Keratinocyte (primary cell): ENCODE measurements at regions not wholly inside any gene's neighbourhood (a gene's known extent, or its start where the extent isn't known, plus 50 kb on each side); places are given as distances from the start of the nearest gene placed in this dataset.

Source experiments
- DNase-seq: peaks from one replicate; pipeline ENCODE4 v3.0.0-alpha.2; 2011; ENCODE audit warnings: low read depth, missing footprints, low spot score
- FAIRE-seq: peaks from 2 replicates; lab custom pipeline; 2011; peaks lifted over from hg19 to GRCh38; lab: Jason Lieb, UNC
- H2AFZ ChIP-seq: 2 replicates; pipeline ENCODE4 v1.6.0; 2012; ENCODE audit warnings: low read length, control low read depth, inconsistent platforms; ENCODE audit not compliant: control insufficient read depth
- H3K27ac ChIP-seq: 2 replicates; pipeline ENCODE4 v1.5.1; 2011; ENCODE audit warnings: low read length; ENCODE audit not compliant: control insufficient read depth, insufficient read depth
- H3K27me3 ChIP-seq: 3 replicates; pipeline ENCODE4 v1.6.0; 2011; ENCODE audit warnings: low read length; ENCODE audit not compliant: control insufficient read depth, insufficient read depth; ENCODE audit errors: extremely low read depth
- H3K36me3 ChIP-seq, 2 experiments: 2 replicates in 1 of 2; 3 replicates in 1 of 2; pipeline ENCODE4 v1.5.1; 2011; ENCODE audit warnings: low read length in 2 of 2, mild to moderate bottlenecking in 1 of 2; ENCODE audit not compliant: control insufficient read depth in 2 of 2, insufficient read depth in 2 of 2; ENCODE audit errors: extremely low read depth in 1 of 2
- H3K4me1 ChIP-seq: 3 replicates; pipeline ENCODE4 v1.5.1; 2011; ENCODE audit warnings: low read length; ENCODE audit not compliant: control insufficient read depth, insufficient read depth; ENCODE audit errors: extremely low read depth
- H3K4me2 ChIP-seq: 3 replicates; pipeline ENCODE4 v1.6.0; 2011; ENCODE audit warnings: low read depth, low read length; ENCODE audit not compliant: control insufficient read depth, insufficient read depth; ENCODE audit errors: extremely low read depth
- H3K4me3 ChIP-seq, 3 experiments: fragments of 200-600 bp in 1 of 3; sonication (generic) in 1 of 3; 2 replicates in 2 of 3; 3 replicates in 1 of 3; pipeline ENCODE4 v1.5.1; 2011 to 2016; ENCODE audit warnings: low read length in 3 of 3, mild to moderate bottlenecking in 3 of 3, control low read depth in 2 of 3, inconsistent platforms in 1 of 3, low read depth in 1 of 3, mixed read lengths in 1 of 3, mixed run types in 1 of 3, moderate library complexity in 1 of 3; ENCODE audit not compliant: control insufficient read depth in 2 of 3, insufficient read depth in 2 of 3; ENCODE audit errors: extremely low read depth in 1 of 3
- H3K79me2 ChIP-seq: 2 replicates; pipeline ENCODE4 v1.6.0; 2012; ENCODE audit warnings: low read length; ENCODE audit not compliant: control insufficient read depth, insufficient read depth
- H3K9ac ChIP-seq: 3 replicates; pipeline ENCODE4 v1.6.0; 2011; ENCODE audit warnings: low read length; ENCODE audit not compliant: control insufficient read depth, insufficient read depth; ENCODE audit errors: extremely low read depth
- H3K9me1 ChIP-seq: 3 replicates; pipeline ENCODE4 v1.6.0; 2011; ENCODE audit warnings: low read length; ENCODE audit not compliant: control insufficient read depth, insufficient read depth; ENCODE audit errors: extremely low read depth
- H3K9me3 ChIP-seq: 2 replicates; pipeline ENCODE4 v1.5.1; 2012; ENCODE audit warnings: low read depth, low read length; ENCODE audit not compliant: control insufficient read depth
- H4K20me1 ChIP-seq: 3 replicates; pipeline ENCODE4 v1.6.0; 2011; ENCODE audit warnings: low read length; ENCODE audit not compliant: control insufficient read depth, insufficient read depth; ENCODE audit errors: extremely low read depth
- CTCF ChIP-seq, 3 experiments: IDR thresholded peaks in 1 of 3; conservative IDR thresholded peaks in 1 of 3; optimal IDR thresholded peaks in 1 of 3; 2 replicates in 2 of 3; 3 replicates in 1 of 3; pipeline versions ENCODE3 to v1.5.1; 2011; ENCODE audit warnings: low read length in 3 of 3, mild to moderate bottlenecking in 3 of 3, moderate library complexity in 2 of 3, control low read depth in 1 of 3, inconsistent platforms in 1 of 3; ENCODE audit not compliant: insufficient read depth in 2 of 3; ENCODE audit errors: extremely low read depth in 1 of 3
- EZH2 ChIP-seq: IDR thresholded peaks from one replicate; pipeline ENCODE4 v1.6.1; 2012; ENCODE audit warnings: inconsistent platforms, mild to moderate bottlenecking, low read length, moderate library complexity
- dilution Hi-C: fragments of 300-500 bp; cut with MboI; formaldehyde crosslinking; loops from one replicate; pipeline ENCODE4 v1.7.0; 2020; ENCODE audit warnings: low sequenced_read_pairs; ENCODE audit not compliant: extremely low pct_ligation_motif_present

GRCh38 chr13:81987159-81987558 lies 1646.2 kb upstream of the SPRY2 start:
- Histone ChIP-seq H3K4me2 (no peak overlapping the region), H3K9ac (no peak overlapping the region), H3K79me2 (no peaks in the 10 kb centered on the region), H3K4me3 (no peak overlapping the region), H3K27me3 (no peaks in the 10 kb centered on the region), H3K27ac (no peak overlapping the region), H4K20me1 (no peaks in the 10 kb centered on the region), H3K4me1 (no peaks in the 10 kb centered on the region), H3K9me1 (no peaks in the 10 kb centered on the region), H3K36me3 (no peaks in the 10 kb centered on the region), H3K9me3 (no peaks in the 10 kb centered on the region), H2AFZ (no peak overlapping the region)
- no peak for DNase-seq
- FAIRE-seq, result no peak
- TF ChIP-seq CTCF (optimal IDR thresholded peaks at IDR 0.05 in 1 of 3, IDR thresholded peaks at IDR 0.05 in 1 of 3, conservative IDR thresholded peaks at IDR 0.05 in 1 of 3; ENCODE audit: extremely low read depth in 1 of 3, insufficient read depth in 2 of 3, low read length in 3 of 3) (no peak), EZH2 (no peak)
- dilution Hi-C loops, result no loop called here

DNA sequence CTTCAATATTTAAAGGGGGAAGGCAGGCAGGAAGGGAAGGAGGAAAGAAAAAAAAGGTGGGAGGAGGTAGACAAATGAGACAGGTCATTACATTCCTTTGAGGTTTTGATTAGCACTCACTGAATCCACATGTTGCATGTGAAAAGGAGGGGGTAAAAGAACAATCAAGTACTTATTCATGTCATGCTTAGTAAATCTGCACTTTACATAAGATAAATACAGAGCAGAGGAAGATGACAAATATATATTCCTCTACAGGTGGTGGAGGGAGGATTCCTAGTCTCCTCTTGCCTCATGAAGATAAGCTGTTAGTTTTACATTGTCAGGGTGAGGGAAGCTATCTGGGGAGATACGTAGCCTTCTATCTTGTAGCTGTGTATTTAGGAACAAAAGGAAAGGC lies 1645.4 kb upstream of the SPRY2 start:
- no peaks in the 10 kb centered on the region for H3K9me3 ChIP-seq
- H3K4me1 ChIP-seq, result no peaks in the 10 kb centered on the region
- no peaks in the 10 kb centered on the region for H3K27me3 ChIP-seq
- H3K4me2 ChIP-seq, result no peak overlapping the region
- dilution Hi-C loops, result no loop called here
- no peaks in the 10 kb centered on the region for H3K79me2 ChIP-seq
- no peak overlapping the region for H2AFZ ChIP-seq
- no peak overlapping the region for H3K9ac ChIP-seq
- TF ChIP-seq EZH2 (no peak), CTCF (optimal IDR thresholded peaks at IDR 0.05 in 1 of 3, IDR thresholded peaks at IDR 0.05 in 1 of 3, conservative IDR thresholded peaks at IDR 0.05 in 1 of 3; ENCODE audit: extremely low read depth in 1 of 3, insufficient read depth in 2 of 3, low read length in 3 of 3) (no peak)
- H3K36me3 ChIP-seq, result no peaks in the 10 kb centered on the region
- H3K4me3 ChIP-seq, result no peak overlapping the region
- no peak overlapping the region for H3K27ac ChIP-seq
- no peak for FAIRE-seq
- no peaks in the 10 kb centered on the region for H3K9me1 ChIP-seq
- DNase-seq, result no peak
- no peaks in the 10 kb centered on the region for H4K20me1 ChIP-seq
